NT2/D1 (cell line): ENCODE measurements at regions not wholly inside any gene's neighbourhood (a gene's known extent, or its start where the extent isn't known, plus 50 kb on each side); places are given as distances from the start of the nearest gene placed in this dataset.

ENCODE experiments used
- DNase-seq: peaks from one replicate; pipeline ENCODE4 v3.0.0-alpha.2; 2011; ENCODE audit warnings: low read depth, low spot score
- H3K27me3 ChIP-seq: 2 replicates; pipeline ENCODE4 v1.6.0; 2011; ENCODE audit warnings: mild to moderate bottlenecking; ENCODE audit not compliant: insufficient read length, insufficient read depth
- H3K36me3 ChIP-seq: 2 replicates; pipeline ENCODE4 v1.6.1; 2011; ENCODE audit warnings: mild to moderate bottlenecking, low read length, mixed read lengths; ENCODE audit not compliant: insufficient read depth, insufficient read length
- H3K4me1 ChIP-seq: 2 replicates; pipeline ENCODE4 v1.5.1; 2011; ENCODE audit not compliant: insufficient read depth, insufficient read length
- H3K4me3 ChIP-seq: 2 replicates; pipeline ENCODE4 v1.5.1; 2011; ENCODE audit warnings: low read depth; ENCODE audit not compliant: insufficient read length
- H3K9ac ChIP-seq: 2 replicates; pipeline ENCODE4 v1.6.0; 2011; ENCODE audit warnings: low read depth; ENCODE audit not compliant: insufficient read length
- H3K9me3 ChIP-seq: 2 replicates; pipeline ENCODE4 v1.5.1; 2011; ENCODE audit warnings: mild to moderate bottlenecking, low read length; ENCODE audit not compliant: insufficient read depth
- SUZ12 ChIP-seq: IDR thresholded peaks from 2 replicates; pipeline ENCODE4 v1.6.1; 2011; ENCODE audit not compliant: insufficient read length, insufficient read depth; ENCODE audit errors: extremely low read depth
- YY1 ChIP-seq: IDR thresholded peaks from 2 replicates; pipeline ENCODE4 v1.6.1; 2011; ENCODE audit not compliant: insufficient read length, insufficient read depth
- ZNF274 ChIP-seq: IDR thresholded peaks from 2 replicates; pipeline ENCODE4 v1.6.1; 2011; ENCODE audit warnings: mild to moderate bottlenecking, low read depth, low read length

GRCh38 chr9:19527663-19528062 lies 118.9 kb downstream of the ACER2 start:
- no peaks in the 10 kb centered on the region for H3K9me3 ChIP-seq
- H3K27me3 ChIP-seq: no peaks in the 10 kb centered on the region

GRCh38 chr9:19522558-19522957 lies 113.7 kb downstream of the ACER2 start:
- Histone ChIP-seq H3K27me3 (no peaks in the 10 kb centered on the region), H3K4me3 (no peak overlapping the region), H3K36me3 (no peaks in the 10 kb centered on the region), H3K4me1 (no peaks in the 10 kb centered on the region), H3K9ac (no peak overlapping the region), H3K9me3 (no peaks in the 10 kb centered on the region)
- no peak for TF ChIP-seq SUZ12
- no peak for TF ChIP-seq ZNF274
- no peak for TF ChIP-seq YY1
- DNase-seq: no peak

More at GRCh38 chr9:19527663-19528062, 118.9 kb downstream of the ACER2 start:
- no peak overlapping the region for H3K9ac ChIP-seq
- H3K4me3 ChIP-seq: no peak overlapping the region
- no peak for DNase-seq
- TF ChIP-seq SUZ12: no peak
- no peak for TF ChIP-seq YY1
- TF ChIP-seq ZNF274: no peak
- H3K4me1 ChIP-seq: no peaks in the 10 kb centered on the region
- no peaks in the 10 kb centered on the region for H3K36me3 ChIP-seq

- H3K27me3 ChIP-seq: no peaks in the 10 kb centered on the region
- no peaks in the 10 kb centered on the region for H3K4me1 ChIP-seq
- no peaks in the 10 kb centered on the region for H3K36me3 ChIP-seq
- no peak overlapping the region for H3K4me3 ChIP-seq
- DNase-seq: no peak
- no peaks in the 10 kb centered on the region for H3K9me3 ChIP-seq
- TF ChIP-seq ZNF274: no peak
- no peak for TF ChIP-seq YY1
- no peak for TF ChIP-seq SUZ12
- no peak overlapping the region for H3K9ac ChIP-seq
Measured at GRCh38 chr9:19521205-19521604, 112.4 kb downstream of the ACER2 start.

- Histone ChIP-seq H3K9me3 (no peaks in the 10 kb centered on the region), H3K4me3 (no peak overlapping the region), H3K36me3 (no peaks in the 10 kb centered on the region), H3K4me1 (no peaks in the 10 kb centered on the region), H3K27me3 (no peaks in the 10 kb centered on the region), H3K9ac (no peak overlapping the region)
- DNase-seq: peak; percentile 35
- TF ChIP-seq YY1: no peak
- TF ChIP-seq SUZ12: no peak
- no peak for TF ChIP-seq ZNF274
Measured at GRCh38 chr9:19517202-19517942, 108.6 kb downstream of the ACER2 start.

DNA sequence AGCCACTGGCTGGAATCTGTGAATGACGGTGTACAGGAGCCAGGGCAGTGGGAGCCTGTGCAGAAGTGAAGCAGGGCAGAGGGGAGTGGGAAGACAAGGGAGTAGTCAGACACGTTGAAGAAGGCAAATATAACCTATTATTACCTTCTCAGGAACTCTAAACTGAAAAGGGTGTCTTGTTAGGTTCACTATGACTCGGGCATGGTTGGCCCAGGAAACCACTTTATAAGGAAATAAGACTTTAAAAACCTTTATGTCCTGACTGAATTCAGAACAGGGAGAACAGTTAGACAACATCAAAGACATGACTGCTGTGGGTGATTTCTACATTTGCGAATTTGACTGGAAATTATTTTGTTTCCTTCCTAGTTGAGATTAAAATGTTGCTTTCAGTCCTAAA lies 107.5 kb downstream of the ACER2 start:
- H3K36me3 ChIP-seq: no peaks in the 10 kb centered on the region
- no peak for DNase-seq
- TF ChIP-seq ZNF274 (no peak), YY1 (no peak), SUZ12 (no peak)
- H3K27me3 ChIP-seq: no peaks in the 10 kb centered on the region
- H3K9me3 ChIP-seq: no peaks in the 10 kb centered on the region
- H3K4me1 ChIP-seq: no peaks in the 10 kb centered on the region
- no peak overlapping the region for H3K4me3 ChIP-seq
- H3K9ac ChIP-seq: no peak overlapping the region

DNA sequence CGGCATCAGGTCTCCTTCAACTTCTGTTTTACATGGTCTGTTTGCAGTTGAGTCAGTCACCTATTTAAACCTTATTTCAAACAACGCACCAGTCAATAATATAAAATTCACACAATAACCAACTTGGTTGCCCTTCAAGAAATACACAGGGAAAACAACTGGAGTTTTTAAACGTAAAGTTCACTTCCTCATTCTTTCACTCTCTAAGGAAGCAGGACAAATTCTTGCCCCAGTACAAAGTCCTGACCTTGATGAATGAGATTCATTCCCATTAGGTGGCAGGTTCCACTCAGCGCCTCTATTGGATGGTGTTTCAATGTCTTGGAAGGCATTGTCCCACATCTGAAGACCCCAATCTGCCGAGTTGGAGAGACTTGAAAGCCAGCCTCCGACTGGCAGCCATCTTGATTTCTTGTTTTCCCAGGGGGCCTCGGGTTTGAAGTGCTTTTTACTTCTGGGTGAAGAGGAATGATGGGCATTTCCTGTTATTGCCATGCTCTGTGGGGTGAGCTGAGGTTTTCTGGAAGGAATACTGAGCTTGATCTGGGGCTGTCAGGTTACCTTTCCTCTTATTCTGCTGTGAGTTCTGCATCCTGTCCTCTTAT lies 105.0 kb downstream of the ACER2 start:
- TF ChIP-seq SUZ12 (no peak), ZNF274 (no peak), YY1 (no peak)
- Histone ChIP-seq H3K27me3 (no peaks in the 10 kb centered on the region), H3K4me3 (no peak overlapping the region), H3K4me1 (no peaks in the 10 kb centered on the region), H3K9ac (no peak overlapping the region), H3K9me3 (no peaks in the 10 kb centered on the region), H3K36me3 (no peaks in the 10 kb centered on the region)
- DNase-seq: no peak

GRCh38 chr9:19512103-19512832 lies 103.5 kb downstream of the ACER2 start:
- DNase-seq: no peak
- no peaks in the 10 kb centered on the region for H3K4me1 ChIP-seq
- H3K27me3 ChIP-seq: no peaks in the 10 kb centered on the region
- H3K4me3 ChIP-seq: no peak overlapping the region
- H3K9me3 ChIP-seq: no peaks in the 10 kb centered on the region
- no peak for TF ChIP-seq SUZ12
- TF ChIP-seq ZNF274: no peak
- no peak for TF ChIP-seq YY1
- no peaks in the 10 kb centered on the region for H3K36me3 ChIP-seq
- H3K9ac ChIP-seq: no peak overlapping the region
